Lower lobe of right lung (tissue), 2 donors: ENCODE measurements at regions not wholly inside any gene's neighbourhood (a gene's known extent, or its start where the extent isn't known, plus 50 kb on each side); places are given as distances from the start of the nearest gene placed in this dataset.

Experiments used
- ATAC-seq, 2 donors: fragments of 200-7000 bp; cut with Tn5 transposase; one replicate each; pipeline ENCODE4 v1.9.1; 2020 to 2022; ENCODE audit warnings: mild to moderate bottlenecking in 2 of 2, moderate library complexity in 2 of 2
- DNase-seq: peaks from one replicate; pipeline ENCODE4 v3.0.0-alpha.2; 2020
- H3K27ac ChIP-seq: fragments of 200-600 bp; one replicate; pipeline ENCODE4 v1.8.0; 2022
- H3K27me3 ChIP-seq: fragments of 200-600 bp; one replicate; pipeline ENCODE4 v1.8.0; 2022; ENCODE audit warnings: low read depth
- H3K36me3 ChIP-seq: fragments of 200-600 bp; one replicate; pipeline ENCODE4 v1.8.0; 2022; ENCODE audit warnings: mild to moderate bottlenecking
- H3K4me1 ChIP-seq: fragments of 200-600 bp; one replicate; pipeline ENCODE4 v1.8.0; 2022
- H3K4me3 ChIP-seq: fragments of 200-600 bp; one replicate; pipeline ENCODE4 v1.8.0; 2022; ENCODE audit warnings: mild to moderate bottlenecking
- H3K9me3 ChIP-seq: fragments of 200-600 bp; one replicate; pipeline ENCODE4 v1.8.0; 2022
- CTCF ChIP-seq: fragments of 200-600 bp; IDR thresholded peaks from one replicate; pipeline ENCODE4 v1.8.0; 2022; ENCODE audit warnings: antibody characterized with exemption, mild to moderate bottlenecking
- intact Hi-C: fragments of 100-400 bp; cut with DNase I; formaldehyde crosslinking; loops from one replicate; pipeline ENCODE4 v1.11.0; 2022
- donor health status: DM: no; HTN: yes; CAD: no; lungs with severe emphysema.

- Histone ChIP-seq H3K27me3 (no peaks in the 10 kb centered on the region), H3K9me3 (no peaks in the 10 kb centered on the region), H3K36me3 (no peaks in the 10 kb centered on the region), H3K27ac (no peak overlapping the region), H3K4me1 (no peaks in the 10 kb centered on the region), H3K4me3 (no peak overlapping the region)
- ATAC-seq (no peak), DNase-seq (no peak)
- intact Hi-C loops = no loop called here
- TF ChIP-seq CTCF = no peak
Measured at GRCh38 chr10:78879621-78880020, 189.1 kb upstream of the ZMIZ1 start.

GRCh38 chr10:78886129-78886528 is 182.6 kb upstream of the ZMIZ1 start:
- DNase-seq (no peak), ATAC-seq (no peak)
- no peak overlapping the region for H3K27ac ChIP-seq
- H3K4me1 ChIP-seq = no peaks in the 10 kb centered on the region
- TF ChIP-seq CTCF = no peak
- H3K9me3 ChIP-seq = peaks cover 17% of the 10 kb centered on the region
- no peak overlapping the region for H3K4me3 ChIP-seq
- intact Hi-C loops = no loop called here
- no peaks in the 10 kb centered on the region for H3K27me3 ChIP-seq
- no peaks in the 10 kb centered on the region for H3K36me3 ChIP-seq

- Histone ChIP-seq H3K27ac (no peak overlapping the region), H3K4me1 (no peaks in the 10 kb centered on the region), H3K4me3 (no peak overlapping the region), H3K27me3 (no peaks in the 10 kb centered on the region), H3K9me3 (peaks cover 17% of the 10 kb centered on the region), H3K36me3 (no peaks in the 10 kb centered on the region)
- no peak for TF ChIP-seq CTCF
- intact Hi-C loops = no loop called here
- no peak for ATAC-seq
- DNase-seq = no peak
Measured at GRCh38 chr10:78889536-78890063, 179.2 kb upstream of the ZMIZ1 start.

- no peak for DNase-seq
- no peak for TF ChIP-seq CTCF
- Histone ChIP-seq H3K36me3 (no peaks in the 10 kb centered on the region), H3K27ac (no peak overlapping the region), H3K4me1 (no peaks in the 10 kb centered on the region), H3K9me3 (peaks cover 12% of the 10 kb centered on the region), H3K27me3 (no peaks in the 10 kb centered on the region), H3K4me3 (no peak overlapping the region)
- intact Hi-C loops = no loop called here
- no peak for ATAC-seq
Measured at GRCh38 chr10:78890506-78890905, 178.3 kb upstream of the ZMIZ1 start.

- intact Hi-C loops = no loop called here
- no peak for ATAC-seq
- Histone ChIP-seq H3K27ac (no peak overlapping the region), H3K36me3 (no peaks in the 10 kb centered on the region), H3K9me3 (no peaks in the 10 kb centered on the region), H3K4me1 (no peaks in the 10 kb centered on the region), H3K4me3 (no peak overlapping the region), H3K27me3 (no peaks in the 10 kb centered on the region)
- TF ChIP-seq CTCF = no peak
- DNase-seq = no peak
Measured at GRCh38 chr10:78891741-78892140, 177.0 kb upstream of the ZMIZ1 start.
